KMS-11 (cell line): ENCODE measurements at regions not wholly inside any gene's neighbourhood (a gene's known extent, or its start where the extent isn't known, plus 50 kb on each side); places are given as distances from the start of the nearest gene placed in this dataset.

Experiments
- H2AFZ ChIP-seq: fragments of 200-600 bp; sonication (generic); 2 replicates; pipeline ENCODE4 v1.6.1; 2016; ENCODE audit warnings: antibody characterized with exemption, mixed run types, low read depth
- H3K27ac ChIP-seq: fragments of 200-600 bp; sonication (generic); 2 replicates; pipeline ENCODE4 v1.6.1; 2016; ENCODE audit warnings: mild to moderate bottlenecking, mixed run types
- H3K27me3 ChIP-seq: fragments of 200-600 bp; sonication (generic); 2 replicates; pipeline ENCODE4 v1.6.1; 2017; ENCODE audit warnings: mild to moderate bottlenecking, low read depth, mixed run types, moderate library complexity; ENCODE audit not compliant: insufficient read depth
- H3K36me3 ChIP-seq: fragments of 200-600 bp; sonication (generic); 2 replicates; pipeline ENCODE4 v1.6.1; 2017; ENCODE audit warnings: mild to moderate bottlenecking, mixed run types; ENCODE audit not compliant: insufficient read depth
- H3K4me1 ChIP-seq: fragments of 200-600 bp; sonication (generic); 2 replicates; pipeline ENCODE4 v1.6.1; 2016; ENCODE audit warnings: mild to moderate bottlenecking, low read depth, mixed run types; ENCODE audit not compliant: poor library complexity, severe bottlenecking
- H3K4me2 ChIP-seq: fragments of 200-600 bp; sonication (generic); 2 replicates; pipeline ENCODE4 v1.7.0; 2016; ENCODE audit warnings: mild to moderate bottlenecking, mixed run types
- H3K4me3 ChIP-seq: fragments of 200-600 bp; sonication (generic); IDR thresholded peaks from 2 replicates; pipeline ENCODE4 v1.6.1; 2017; ENCODE audit warnings: low read depth, low read length, mixed read lengths; ENCODE audit not compliant: insufficient read depth
- H3K79me2 ChIP-seq: fragments of 200-600 bp; sonication (generic); 2 replicates; pipeline ENCODE4 v1.6.1; 2016; ENCODE audit warnings: low read depth, mixed run types; ENCODE audit not compliant: insufficient read depth
- H3K9ac ChIP-seq: fragments of 200-600 bp; sonication (generic); 2 replicates; pipeline ENCODE4 v1.6.1; 2016; ENCODE audit warnings: mild to moderate bottlenecking, mixed run types
- H4K20me1 ChIP-seq: fragments of 200-600 bp; sonication (generic); 2 replicates; pipeline ENCODE4 v1.6.1; 2016; ENCODE audit warnings: mild to moderate bottlenecking, mixed run types; ENCODE audit not compliant: insufficient read depth
- CTCF ChIP-seq: fragments of 200-600 bp; sonication (generic); conservative IDR thresholded peaks from 2 replicates; pipeline ENCODE4 v1.6.1; 2017; ENCODE audit warnings: low read depth, mild to moderate bottlenecking, antibody characterized with exemption, low read length, moderate library complexity, mixed read lengths

DNA sequence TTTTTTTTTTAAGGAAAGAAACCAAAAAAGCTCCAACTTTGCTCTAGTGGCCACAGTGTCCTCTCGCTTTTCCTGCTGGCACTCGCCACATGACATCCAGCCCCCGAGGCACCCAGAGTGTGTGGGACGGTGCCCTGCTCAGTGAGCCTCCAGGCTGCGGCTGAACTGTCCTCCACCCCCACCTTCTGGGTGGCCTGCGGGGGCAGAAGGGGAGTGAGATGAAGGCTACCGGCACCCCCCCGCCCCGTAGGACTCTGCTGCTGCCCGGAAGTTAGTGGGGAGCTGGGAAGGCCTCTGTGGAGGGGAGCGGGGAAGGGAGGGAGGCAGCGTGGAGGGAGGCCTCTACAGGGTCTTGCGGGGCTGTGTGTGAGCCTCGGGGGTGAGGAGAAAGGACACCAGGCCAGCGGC is 264.4 kb downstream of the CTTN start:
- Histone ChIP-seq H3K9ac (no peak overlapping the region), H4K20me1 (no peaks in the 10 kb centered on the region), H3K4me2 (no peak overlapping the region), H3K27me3 (no peaks in the 10 kb centered on the region), H3K79me2 (no peaks in the 10 kb centered on the region), H3K4me3 (no peak overlapping the region), H3K27ac (no peak overlapping the region), H3K4me1 (peaks cover 34% of the 10 kb centered on the region), H2AFZ (no peak overlapping the region), H3K36me3 (no peaks in the 10 kb centered on the region)
- TF ChIP-seq CTCF = no peak

DNA sequence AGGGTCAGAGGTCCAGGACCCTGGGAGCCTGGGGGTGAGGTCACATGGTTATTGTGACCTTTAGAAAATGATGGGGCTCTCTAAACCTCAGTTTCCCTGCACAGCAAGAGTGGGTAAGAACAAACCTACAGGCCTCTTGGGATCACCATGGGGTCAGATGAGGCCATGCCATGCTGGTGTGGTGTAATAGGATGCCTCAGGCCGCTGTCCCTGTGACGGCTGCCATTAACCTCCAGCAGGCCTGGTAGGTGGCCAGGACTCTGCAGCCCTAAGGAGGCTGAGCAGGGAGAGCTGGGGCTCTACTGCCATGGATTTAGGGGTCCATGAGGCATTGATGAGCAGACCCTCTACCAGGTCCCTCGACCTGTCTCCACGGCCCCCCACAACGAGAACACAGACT is 265.5 kb downstream of the CTTN start:
- no peak overlapping the region for H3K27ac ChIP-seq

DNA sequence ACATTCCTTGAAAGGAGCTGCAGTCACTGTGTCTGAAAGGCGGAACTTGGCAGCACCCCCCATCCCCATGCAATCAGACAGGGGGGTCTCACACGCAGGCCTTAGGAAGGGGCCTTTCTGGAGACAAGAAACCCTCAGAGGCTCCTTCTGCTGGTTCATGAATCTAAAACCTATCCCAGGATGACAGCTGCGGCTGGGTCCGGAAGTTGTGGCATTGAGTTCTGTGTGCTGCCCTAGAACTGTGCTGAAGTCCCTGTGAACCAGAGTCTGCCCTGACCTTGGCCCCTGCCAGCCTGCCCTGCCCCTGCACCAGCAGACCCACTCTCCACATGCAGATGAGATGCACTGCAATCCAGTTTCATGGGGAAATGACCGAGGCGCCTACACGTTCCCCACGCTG is 268.0 kb downstream of the CTTN start:
- Histone ChIP-seq H3K79me2 (no peaks in the 10 kb centered on the region), H3K4me2 (no peak overlapping the region), H3K27ac (no peak overlapping the region), H4K20me1 (no peaks in the 10 kb centered on the region), H3K4me1 (peaks cover 9% of the 10 kb centered on the region), H3K9ac (no peak overlapping the region), H3K4me3 (no peak overlapping the region), H3K27me3 (no peaks in the 10 kb centered on the region), H3K36me3 (no peaks in the 10 kb centered on the region), H2AFZ (no peak overlapping the region)
- no peak for TF ChIP-seq CTCF

More for the DNA sequence above, 265.5 kb downstream of the CTTN start:
- TF ChIP-seq CTCF = no peak
- no peak overlapping the region for H3K4me3 ChIP-seq
- H3K4me2 ChIP-seq = no peak overlapping the region
- no peaks in the 10 kb centered on the region for H3K27me3 ChIP-seq
- H3K36me3 ChIP-seq = no peaks in the 10 kb centered on the region
- no peaks in the 10 kb centered on the region for H4K20me1 ChIP-seq
- H3K79me2 ChIP-seq = no peaks in the 10 kb centered on the region
- H2AFZ ChIP-seq = no peak overlapping the region
- peaks cover 34% of the 10 kb centered on the region for H3K4me1 ChIP-seq
- H3K9ac ChIP-seq = no peak overlapping the region

DNA sequence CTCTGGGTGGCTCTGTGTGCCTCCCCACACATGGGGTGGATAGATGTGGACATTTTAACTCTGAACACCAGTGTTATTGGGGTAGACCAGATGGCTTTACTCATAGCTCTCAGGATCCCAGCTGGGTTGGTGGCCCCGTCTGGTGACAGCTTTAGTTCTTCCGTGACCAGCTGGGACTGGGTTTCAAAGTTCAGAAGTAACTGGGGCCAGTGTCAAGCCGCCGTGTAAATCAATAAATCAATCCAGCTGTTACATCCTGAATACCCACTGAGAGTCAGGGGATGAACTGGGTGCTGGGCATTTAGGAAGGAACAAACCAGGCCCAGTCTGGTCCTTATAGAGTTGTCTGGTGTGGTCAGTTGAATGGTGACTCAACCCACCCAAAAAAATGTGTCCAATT is 269.4 kb downstream of the CTTN start:
- H3K27ac ChIP-seq = no peak overlapping the region
- no peak overlapping the region for H3K4me2 ChIP-seq
- H3K9ac ChIP-seq = no peak overlapping the region
- H3K4me1 ChIP-seq = no peaks in the 10 kb centered on the region
- H3K4me3 ChIP-seq = no peak overlapping the region
- no peaks in the 10 kb centered on the region for H3K27me3 ChIP-seq
- no peak for TF ChIP-seq CTCF
- no peak overlapping the region for H2AFZ ChIP-seq
- no peaks in the 10 kb centered on the region for H3K36me3 ChIP-seq
- no peaks in the 10 kb centered on the region for H3K79me2 ChIP-seq
- H4K20me1 ChIP-seq = no peaks in the 10 kb centered on the region
